HFF-Myc (cell line): ENCODE measurements at regions not wholly inside any gene's neighbourhood (a gene's known extent, or its start where the extent isn't known, plus 50 kb on each side); places are given as distances from the start of the nearest gene placed in this dataset.

Experiments
- DNase-seq: peaks from one replicate; pipeline ENCODE4 v3.0.0-alpha.2; 2011; ENCODE audit warnings: low read depth; ENCODE audit errors: extremely low read depth
- H3K4me3 ChIP-seq: replicated peaks from 2 replicates; pipeline ENCODE4 v1.5.1; 2011; ENCODE audit warnings: low read depth, mild to moderate bottlenecking, control low read depth, low read length
- CTCF ChIP-seq: IDR thresholded peaks from 2 replicates; pipeline ENCODE4 v1.5.1; 2012; ENCODE audit warnings: mild to moderate bottlenecking, low read depth, low read length, control low read depth; ENCODE audit errors: missing control alignments

DNA sequence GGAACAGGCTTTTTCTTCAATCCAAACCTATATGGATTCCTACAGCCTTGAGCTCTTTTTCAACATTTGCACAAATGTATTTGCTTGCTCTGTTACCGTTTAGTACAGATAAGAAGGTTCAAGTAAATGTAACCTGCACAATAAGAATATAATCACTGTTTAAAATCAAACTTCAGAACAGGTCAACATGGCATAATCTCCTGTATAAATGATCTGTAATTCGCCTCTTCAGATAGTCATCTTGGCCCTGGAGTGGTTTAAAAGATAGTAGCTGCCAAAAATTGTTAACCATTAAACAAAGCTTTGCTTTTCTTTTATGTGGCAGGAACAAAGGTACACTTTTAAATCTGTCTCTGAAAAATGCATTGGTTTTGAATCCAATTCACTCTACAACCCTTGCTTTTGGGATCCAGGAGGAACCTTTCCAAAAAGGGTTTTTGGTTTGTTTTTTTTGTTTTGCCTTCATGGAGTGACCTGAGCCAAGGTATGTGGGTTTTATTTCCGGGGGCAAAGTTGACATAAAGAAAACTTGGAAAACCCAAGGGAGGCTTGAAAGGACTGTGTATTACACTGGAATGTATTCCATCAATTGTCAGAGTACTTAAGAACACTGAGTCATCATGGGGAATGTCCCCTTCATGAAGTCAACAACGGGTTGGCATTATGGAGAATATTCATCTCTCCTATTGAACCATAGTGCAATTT is 210.4 kb upstream of the HCCS start:
- no peak for DNase-seq
- no peak overlapping the region for H3K4me3 ChIP-seq
- no peak for TF ChIP-seq CTCF

GRCh38 chrX:10901290-10901633 is 209.9 kb upstream of the HCCS start:
- DNase-seq, result no peak
- no peak overlapping the region for H3K4me3 ChIP-seq
- no peak for TF ChIP-seq CTCF

DNA sequence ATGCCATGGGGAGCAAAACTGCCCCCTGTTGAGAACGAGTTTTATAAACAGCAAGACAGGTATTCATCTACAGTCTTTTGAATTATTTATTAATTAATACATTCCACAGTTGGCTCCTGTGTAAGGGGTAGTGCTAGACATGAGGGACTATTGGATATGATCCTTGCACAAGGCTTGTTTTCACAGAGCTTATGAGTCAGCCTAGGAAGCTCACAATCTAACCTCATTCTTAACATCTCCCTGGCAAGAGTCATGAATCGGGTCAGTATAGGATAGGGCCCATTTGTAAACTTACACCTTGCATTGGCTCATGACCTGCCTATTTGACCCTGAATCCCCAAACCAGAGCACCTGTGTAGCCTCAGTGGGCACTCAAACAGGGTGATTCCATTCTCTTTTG is 209.1 kb upstream of the HCCS start:
- TF ChIP-seq CTCF, result no peak
- no peak for DNase-seq
- no peak overlapping the region for H3K4me3 ChIP-seq

- no peak for TF ChIP-seq CTCF
- no peak for DNase-seq
- H3K4me3 ChIP-seq, result no peak overlapping the region
These were observed 207.6 kb upstream of the HCCS start for GRCh38 chrX:10903523-10903922.

DNA sequence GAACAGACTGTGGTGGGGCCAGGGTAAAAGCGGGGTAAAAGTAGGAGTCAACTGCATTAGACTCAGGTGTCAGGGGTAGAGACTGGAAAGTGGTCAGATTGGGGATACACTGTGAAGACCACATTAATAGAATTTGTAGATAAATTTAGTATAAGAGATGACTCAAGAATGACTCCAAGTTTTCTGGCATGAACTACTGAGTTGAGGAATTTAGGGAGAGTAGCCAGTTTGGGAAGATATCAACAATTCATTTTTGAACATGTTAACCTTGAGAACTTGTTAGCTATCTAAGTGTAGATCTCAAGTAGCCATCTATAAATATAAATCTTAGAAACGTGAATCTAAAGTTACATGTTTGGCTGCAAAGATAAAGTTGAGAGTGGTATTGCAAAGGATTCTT is 206.9 kb upstream of the HCCS start:
- DNase-seq, result no peak
- TF ChIP-seq CTCF, result no peak
- no peak overlapping the region for H3K4me3 ChIP-seq

DNA sequence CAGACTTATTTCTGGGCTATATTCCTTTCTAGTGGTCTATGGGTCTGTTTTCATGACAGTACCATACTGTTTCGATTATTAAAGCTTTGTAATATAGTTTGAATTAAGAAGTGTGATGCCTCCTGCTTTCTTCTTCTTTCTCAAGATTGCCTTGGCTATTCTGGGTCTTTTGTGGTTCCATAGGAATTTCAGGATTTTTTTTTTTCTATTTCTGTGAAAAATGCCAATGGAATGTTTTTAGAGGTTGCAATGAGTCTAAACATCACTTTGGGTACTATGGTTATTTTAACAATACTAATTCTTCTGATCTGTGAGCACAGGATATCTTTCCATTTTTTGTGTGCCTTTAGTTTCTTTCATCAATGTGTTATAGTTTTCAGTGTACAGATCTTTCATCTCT is 204.3 kb upstream of the HCCS start:
- TF ChIP-seq CTCF, result no peak
- no peak overlapping the region for H3K4me3 ChIP-seq
- DNase-seq, result no peak

GRCh38 chrX:10922159-10922558 is 189.0 kb upstream of the HCCS start:
- TF ChIP-seq CTCF, result no peak
- DNase-seq, result peak; percentile 75
- no peak overlapping the region for H3K4me3 ChIP-seq
